HepG2 (cell line): ENCODE measurements at regions not wholly inside any gene's neighbourhood (a gene's known extent, or its start where the extent isn't known, plus 50 kb on each side); places are given as distances from the start of the nearest gene placed in this dataset.

Experiments
- ATAC-seq: fragments of 200-7000 bp; cut with Tn5 transposase; 3 replicates; pipeline ENCODE4 v1.9.1; 2020; ENCODE audit warnings: mild to moderate bottlenecking, moderate library complexity
- BruUV-seq: library from RNA; stranded (reverse); fragments of 400-500 nt; replicated peaks from 2 replicates; lab custom pipeline; 2021; lab: Mats Ljungman, UMichigan
- CTCF ChIA-PET: fragments of 300-600 bp; formaldehyde crosslinking; extraction: SDS; loops from one replicate; lab custom pipeline; 2021; ENCODE audit warnings: low total read pairs, inconsistent platforms, low intra/inter-chr PET ratio; lab: Yijun Ruan, JAX
- POLR2A ChIA-PET: fragments of 350-600 bp; sonication (Branson Sonifier 250); formaldehyde crosslinking; loops from one replicate; lab custom pipeline; 2020; ENCODE audit warnings: antibody characterized with exemption, inconsistent platforms; lab: Yijun Ruan, JAX
- DNase-seq: peaks from one replicate; pipeline ENCODE4 v3.0.0-alpha.2; 2015; ENCODE audit warnings: low spot score
- FAIRE-seq: peaks from 3 replicates; lab custom pipeline; 2011; peaks lifted over from hg19 to GRCh38; lab: Jason Lieb, UNC
- H2AFZ ChIP-seq: one replicate; pipeline ENCODE4 v1.6.1; 2011; ENCODE audit warnings: low read length, inconsistent platforms
- H3K27ac ChIP-seq: fragments of 300-600 bp; 3 replicates; pipeline ENCODE4 v1.8.0; 2011; ENCODE audit warnings: mixed run types, mild to moderate bottlenecking, mixed read lengths, low read length, inconsistent platforms; ENCODE audit not compliant: insufficient read depth; ENCODE audit errors: extremely low read length
- H3K27me3 ChIP-seq, 2 experiments: fragments of 200-600 bp in 1 of 2; 2 replicates in 1 of 2; 3 replicates in 1 of 2; pipeline versions ENCODE4 v1.6.0 to v1.8.0; 2011; ENCODE audit warnings: low read length in 2 of 2, mild to moderate bottlenecking in 2 of 2, moderate library complexity in 2 of 2, inconsistent platforms in 1 of 2; ENCODE audit not compliant: insufficient read depth in 2 of 2, control insufficient read depth in 1 of 2
- H3K36me3 ChIP-seq, 2 experiments: fragments of 200-600 bp in 1 of 2; replicated peaks in 1 of 2; 2 replicates in 1 of 2; 3 replicates in 1 of 2; pipeline versions ENCODE4 v1.5.1 to v1.8.0; 2011; ENCODE audit warnings: low read length in 2 of 2, inconsistent platforms in 1 of 2; ENCODE audit not compliant: insufficient read depth in 2 of 2, control insufficient read depth in 1 of 2
- H3K4me1 ChIP-seq: 2 replicates; pipeline ENCODE4 v1.5.1; 2012; ENCODE audit warnings: low read length, inconsistent platforms; ENCODE audit not compliant: insufficient read depth
- H3K4me2 ChIP-seq: 2 replicates; pipeline ENCODE4 v1.6.0; 2011; ENCODE audit warnings: low read depth, low read length, inconsistent platforms
- H3K4me3 ChIP-seq, 3 experiments: fragments of 200-600 bp in 1 of 3; sonication (generic), shearing (Covaris generic) in 1 of 3; replicated peaks in 1 of 3; 2 replicates each; pipeline ENCODE4 v1.5.1; 2011 to 2016; ENCODE audit warnings: low read length in 3 of 3, inconsistent platforms in 2 of 3, low read depth in 2 of 3, mild to moderate bottlenecking in 2 of 3, control low read depth in 1 of 3, mixed read lengths in 1 of 3; ENCODE audit not compliant: insufficient read depth in 1 of 3
- H3K79me2 ChIP-seq: one replicate; pipeline ENCODE4 v1.6.1; 2011; ENCODE audit warnings: low read length, inconsistent platforms; ENCODE audit not compliant: insufficient read depth
- H3K9ac ChIP-seq: 2 replicates; pipeline ENCODE4 v1.6.0; 2011; ENCODE audit warnings: mild to moderate bottlenecking, low read depth, low read length, inconsistent platforms; ENCODE audit not compliant: insufficient read depth
- H3K9me3 ChIP-seq: 2 replicates; pipeline ENCODE4 v1.5.1; 2012; ENCODE audit warnings: mild to moderate bottlenecking, low read length
- H4K20me1 ChIP-seq: 2 replicates; pipeline ENCODE4 v1.6.0; 2011; ENCODE audit warnings: inconsistent platforms, mild to moderate bottlenecking, low read length, moderate library complexity; ENCODE audit not compliant: insufficient read depth
- EED ChIP-seq: sonication (generic); formaldehyde crosslinking; IDR thresholded peaks from 2 replicates; pipeline ENCODE4 v1.5.0; 2020; ENCODE audit warnings: mild to moderate bottlenecking, missing genetic modification reagents
- GPBP1L1 ChIP-seq: sonication (generic); formaldehyde crosslinking; IDR thresholded peaks from 2 replicates; pipeline ENCODE4 v1.5.0; 2020; ENCODE audit warnings: mild to moderate bottlenecking, missing genetic modification reagents
- RBAK ChIP-seq: sonication (generic); formaldehyde crosslinking; IDR thresholded peaks from 2 replicates; pipeline ENCODE4 v1.5.1; 2020; ENCODE audit warnings: mild to moderate bottlenecking, missing genetic modification reagents
- SIN3A ChIP-seq: IDR thresholded peaks from 2 replicates; pipeline ENCODE4 v1.6.1; 2011; ENCODE audit warnings: low read depth, mild to moderate bottlenecking, control low read depth, low read length, borderline replicate concordance
- SMARCE1 ChIP-seq: fragments of 450-650 bp; IDR thresholded peaks from 2 replicates; pipeline ENCODE4 v1.6.1; 2017; ENCODE audit warnings: borderline replicate concordance
- SOX13 ChIP-seq, 3 experiments: fragments of 450-650 bp in 1 of 3; sonication (generic) in 1 of 3; formaldehyde crosslinking in 1 of 3; IDR thresholded peaks in 2 of 3; conservative IDR thresholded peaks in 1 of 3; 2 replicates each; pipeline versions ENCODE4 v1.5.0 to v1.6.1; 2016 to 2020; ENCODE audit warnings: antibody characterized with exemption in 1 of 3, mild to moderate bottlenecking in 1 of 3, missing compliant biosample characterization in 1 of 3, missing genetic modification reagents in 1 of 3, moderate library complexity in 1 of 3
- TRIM24 ChIP-seq: sonication (generic); formaldehyde crosslinking; IDR thresholded peaks from 2 replicates; pipeline ENCODE4 v1.8.0; 2022; ENCODE audit warnings: mild to moderate bottlenecking, missing genetic modification reagents
- ZNF350 ChIP-seq: sonication (generic); formaldehyde crosslinking; IDR thresholded peaks from 2 replicates; pipeline ENCODE4 v1.4.0; 2020; ENCODE audit warnings: mild to moderate bottlenecking, low read depth, missing genetic modification reagents, borderline replicate concordance
- ZNF431 ChIP-seq: sonication (generic); formaldehyde crosslinking; IDR thresholded peaks from 2 replicates; pipeline ENCODE4 v1.9.0; 2022; ENCODE audit warnings: missing genetic modification reagents, low read depth, mild to moderate bottlenecking, borderline replicate concordance
- ZNF484 ChIP-seq: sonication (generic); formaldehyde crosslinking; IDR thresholded peaks from 2 replicates; pipeline ENCODE4 v1.5.1; 2020; ENCODE audit warnings: mild to moderate bottlenecking, low read depth, missing genetic modification reagents, borderline replicate concordance
- ZNF629 ChIP-seq: sonication (generic); formaldehyde crosslinking; conservative IDR thresholded peaks from 2 replicates; pipeline ENCODE4 v1.5.0; 2020; ENCODE audit warnings: missing genetic modification reagents
- ZNF672 ChIP-seq: sonication (generic); formaldehyde crosslinking; IDR thresholded peaks from 2 replicates; pipeline ENCODE4 v1.8.1; 2022; ENCODE audit warnings: missing genetic modification reagents
- WGBS: methylation state at CpG from one replicate; pipeline ENCODE4 v1.1.6; 2017; ENCODE audit warnings: low lambda C conversion rate; 5-methylcytosine and 5-hydroxymethylcytosine counted together
- in situ Hi-C: cut with HindIII; loops from 2 replicates; pipeline ENCODE4 v1.10.0; 2017; ENCODE audit warnings: low pct_unique_long_range_greater_than_20kb; ENCODE audit not compliant: extremely low pct_ligation_motif_present
- intact Hi-C: fragments of 100-400 bp; cut with micrococcal nuclease; formaldehyde crosslinking; loops from one replicate; pipeline ENCODE4 v1.10.0; 2022; ENCODE audit not compliant: unreplicated experiment
- TF ChIP-seq, protein P1 (sequence below): sonication (generic); formaldehyde crosslinking; IDR thresholded peaks from 2 replicates; pipeline ENCODE4 v1.4.0; 2020; ENCODE audit warnings: missing genetic modification reagents, borderline replicate concordance

DNA sequence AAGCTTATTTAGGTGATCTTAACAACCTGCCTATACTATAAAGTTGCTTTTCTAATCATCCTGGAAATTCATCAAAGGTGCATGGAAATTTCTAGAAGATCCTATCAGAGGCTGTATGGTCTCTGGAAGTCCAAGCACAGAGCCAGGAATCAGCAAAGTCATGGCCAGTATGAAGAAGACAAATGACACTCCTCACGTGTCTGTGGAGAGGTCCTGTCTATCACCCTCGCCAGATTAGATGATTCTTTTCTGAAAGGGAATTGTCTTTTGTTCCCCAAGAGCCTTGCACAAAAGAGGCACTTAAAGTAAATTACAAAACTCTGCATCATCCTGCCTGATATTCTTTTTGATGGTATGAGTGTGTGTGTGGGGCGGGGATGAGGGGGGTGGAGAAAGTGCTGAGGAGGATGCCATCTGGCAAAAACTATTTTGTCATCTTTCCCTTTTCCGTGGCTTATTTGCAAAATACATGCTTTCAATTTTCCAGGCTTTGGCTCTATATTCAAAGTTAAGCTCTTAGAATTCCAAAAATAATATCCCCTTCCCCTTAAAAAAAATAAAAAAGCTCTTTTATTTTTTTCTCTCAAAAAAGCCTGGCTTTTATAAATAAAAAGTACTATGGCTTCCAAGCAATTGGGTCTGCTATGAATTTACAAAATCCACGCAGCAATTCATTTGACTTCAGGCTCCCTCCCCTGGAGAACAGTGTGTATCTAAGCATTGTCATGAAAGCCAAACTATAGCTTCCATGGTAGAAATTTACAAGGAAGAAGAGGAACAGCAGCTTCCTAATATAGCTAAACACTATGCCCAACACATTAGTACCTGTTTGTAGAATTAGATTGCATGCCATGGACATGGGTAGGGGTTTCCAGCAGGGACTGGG is 185.2 kb upstream of the ARG1 start:
- Histone ChIP-seq H3K36me3 (no peaks in the 10 kb centered on the region), H3K27ac (no peak overlapping the region), H4K20me1 (no peaks in the 10 kb centered on the region), H3K4me3 (no peak overlapping the region), H3K27me3 (peaks cover 0 to 30% of the 10 kb centered on the region in 2 experiments; a peak in 2 of 5 replicates), H2AFZ (no peak overlapping the region), H3K9me3 (no peaks in the 10 kb centered on the region), H3K79me2 (no peaks in the 10 kb centered on the region), H3K4me2 (no peak overlapping the region), H3K4me1 (no peaks in the 10 kb centered on the region), H3K9ac (no peak overlapping the region)
- DNase-seq (no peak), ATAC-seq (no peak), FAIRE-seq (no peak)
- 11% methylated on average over 5 of the region's 5 CpGs for WGBS
- intact Hi-C loops (no loop called here), in situ Hi-C loops (no loop called here)
- ChIA-PET POLR2A (no interaction called here), CTCF (no interaction called here)
- TF ChIP-seq ZNF350 (CRISPR knock-in tag): no peak
- TF ChIP-seq ZNF672: no peak
- TF ChIP-seq EED (CRISPR knock-in tag): no peak
- no peak for TF ChIP-seq SMARCE1
- no peak for TF ChIP-seq GPBP1L1
- TF ChIP-seq SIN3A: no peak
- TF ChIP-seq RBAK (CRISPR knock-in tag): no peak
- BruUV-seq: no TSS peak

- CTCF ChIA-PET: no interaction called here
- POLR2A ChIA-PET: no interaction called here
- TF ChIP-seq ZNF431 (no peak), ZNF484 (CRISPR knock-in tag) (no peak), TRIM24 (CRISPR knock-in tag) (no peak), ZNF629 (no peak), SOX13 (IDR thresholded peaks at IDR 0.05) (no peak), SOX13 (CRISPR knock-in tag; conservative IDR thresholded peaks at IDR 0.05 in 1 of 2, IDR thresholded peaks at IDR 0.05 in 1 of 2) (no peak)
- TF ChIP-seq, protein P1, sequence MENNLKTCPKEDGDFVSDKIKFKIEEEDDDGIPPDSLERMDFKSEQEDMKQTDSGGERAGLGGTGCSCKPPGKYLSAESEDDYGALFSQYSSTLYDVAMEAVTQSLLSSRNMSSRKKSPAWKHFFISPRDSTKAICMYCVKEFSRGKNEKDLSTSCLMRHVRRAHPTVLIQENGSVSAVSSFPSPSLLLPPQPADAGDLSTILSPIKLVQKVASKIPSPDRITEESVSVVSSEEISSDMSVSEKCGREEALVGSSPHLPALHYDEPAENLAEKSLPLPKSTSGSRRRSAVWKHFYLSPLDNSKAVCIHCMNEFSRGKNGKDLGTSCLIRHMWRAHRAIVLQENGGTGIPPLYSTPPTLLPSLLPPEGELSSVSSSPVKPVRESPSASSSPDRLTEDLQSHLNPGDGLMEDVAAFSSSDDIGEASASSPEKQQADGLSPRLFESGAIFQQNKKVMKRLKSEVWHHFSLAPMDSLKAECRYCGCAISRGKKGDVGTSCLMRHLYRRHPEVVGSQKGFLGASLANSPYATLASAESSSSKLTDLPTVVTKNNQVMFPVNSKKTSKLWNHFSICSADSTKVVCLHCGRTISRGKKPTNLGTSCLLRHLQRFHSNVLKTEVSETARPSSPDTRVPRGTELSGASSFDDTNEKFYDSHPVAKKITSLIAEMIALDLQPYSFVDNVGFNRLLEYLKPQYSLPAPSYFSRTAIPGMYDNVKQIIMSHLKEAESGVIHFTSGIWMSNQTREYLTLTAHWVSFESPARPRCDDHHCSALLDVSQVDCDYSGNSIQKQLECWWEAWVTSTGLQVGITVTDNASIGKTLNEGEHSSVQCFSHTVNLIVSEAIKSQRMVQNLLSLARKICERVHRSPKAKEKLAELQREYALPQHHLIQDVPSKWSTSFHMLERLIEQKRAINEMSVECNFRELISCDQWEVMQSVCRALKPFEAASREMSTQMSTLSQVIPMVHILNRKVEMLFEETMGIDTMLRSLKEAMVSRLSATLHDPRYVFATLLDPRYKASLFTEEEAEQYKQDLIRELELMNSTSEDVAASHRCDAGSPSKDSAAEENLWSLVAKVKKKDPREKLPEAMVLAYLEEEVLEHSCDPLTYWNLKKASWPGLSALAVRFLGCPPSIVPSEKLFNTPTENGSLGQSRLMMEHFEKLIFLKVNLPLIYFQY (CRISPR knock-in tag): no peak
These were observed 182.7 kb upstream of the ARG1 start for GRCh38 chr6:131390322-131390721.

More at GRCh38 chr6:131390322-131390721, 182.7 kb upstream of the ARG1 start:
- no peaks in the 10 kb centered on the region for H3K9me3 ChIP-seq
- DNase-seq (no peak), ATAC-seq (no peak), FAIRE-seq (no peak)
- WGBS: 2% methylated on average over 5 of the region's 5 CpGs
- H3K4me2 ChIP-seq: no peak overlapping the region
- no peak overlapping the region for H2AFZ ChIP-seq
- intact Hi-C loops (no loop called here), in situ Hi-C loops (no loop called here)
- peaks cover 0 to 17% of the 10 kb centered on the region in 2 experiments; a peak in 1 of 5 replicates for H3K27me3 ChIP-seq
- no peak overlapping the region for H3K9ac ChIP-seq
- no peaks in the 10 kb centered on the region for H3K36me3 ChIP-seq
- no peaks in the 10 kb centered on the region for H4K20me1 ChIP-seq
- no peaks in the 10 kb centered on the region for H3K4me1 ChIP-seq
- no peak overlapping the region for H3K27ac ChIP-seq
- no peak overlapping the region for H3K4me3 ChIP-seq
- no TSS peak for BruUV-seq
- H3K79me2 ChIP-seq: no peaks in the 10 kb centered on the region
